Nephron progenitor cell (in vitro differentiated cells): ENCODE measurements at regions not wholly inside any gene's neighbourhood (a gene's known extent, or its start where the extent isn't known, plus 50 kb on each side); places are given as distances from the start of the nearest gene placed in this dataset.

Experiments
- DNase-seq: peaks from one replicate; pipeline ENCODE4 v3.0.0; 2021
- H3K27ac Mint-ChIP-seq: 2 replicates; pipeline ENCODE4 v1.8.0; 2021; ENCODE audit warnings: mild to moderate bottlenecking, moderate library complexity, mixed read lengths
- H3K27me3 Mint-ChIP-seq: 2 replicates; pipeline ENCODE4 v1.8.0; 2021; ENCODE audit warnings: mild to moderate bottlenecking, low read depth, mixed read lengths; ENCODE audit not compliant: poor library complexity
- H3K36me3 Mint-ChIP-seq: 2 replicates; pipeline ENCODE4 v1.8.0; 2021; ENCODE audit warnings: low read depth, mixed read lengths
- H3K4me1 Mint-ChIP-seq: 2 replicates; pipeline ENCODE4 v1.8.0; 2021; ENCODE audit warnings: mixed read lengths
- H3K4me3 Mint-ChIP-seq: 2 replicates; pipeline ENCODE4 v1.8.0; 2021; ENCODE audit warnings: mild to moderate bottlenecking, moderate library complexity, mixed read lengths
- H3K9me3 Mint-ChIP-seq: 2 replicates; pipeline ENCODE4 v1.8.0; 2021; ENCODE audit warnings: mild to moderate bottlenecking, moderate library complexity, mixed read lengths
- CTCF ChIP-seq: fragments of 200-600 bp; sonication (generic); IDR thresholded peaks from 2 replicates; pipeline ENCODE4 v1.5.0; 2021; ENCODE audit warnings: antibody characterized with exemption

- Mint-ChIP-seq H3K4me1 (peaks cover 57% of the 10 kb centered on the region), H3K4me3 (no peak overlapping the region), H3K36me3 (no peaks in the 10 kb centered on the region), H3K27ac (no peak overlapping the region), H3K9me3 (no peaks in the 10 kb centered on the region), H3K27me3 (peaks cover 60% of the 10 kb centered on the region)
- no peak for DNase-seq
- no peak for TF ChIP-seq CTCF
These were observed 197.7 kb upstream of the POU3F1 start for GRCh38 chr1:38244218-38244845.

- Mint-ChIP-seq H3K4me1 (peaks cover 45% of the 10 kb centered on the region), H3K27me3 (peaks cover 49% of the 10 kb centered on the region), H3K4me3 (no peak overlapping the region), H3K27ac (no peak overlapping the region), H3K36me3 (no peaks in the 10 kb centered on the region), H3K9me3 (no peaks in the 10 kb centered on the region)
- no peak for DNase-seq
- no peak for TF ChIP-seq CTCF
These were observed 196.5 kb upstream of the POU3F1 start for GRCh38 chr1:38243106-38243505.

- DNase-seq = no peak
- Mint-ChIP-seq H3K9me3 (no peaks in the 10 kb centered on the region), H3K27ac (no peak overlapping the region), H3K4me1 (peaks cover 39% of the 10 kb centered on the region), H3K4me3 (no peak overlapping the region), H3K36me3 (no peaks in the 10 kb centered on the region), H3K27me3 (peaks cover 43% of the 10 kb centered on the region)
- no peak for TF ChIP-seq CTCF
These were observed 195.9 kb upstream of the POU3F1 start for GRCh38 chr1:38242506-38242905.

- Mint-ChIP-seq H3K36me3 (no peaks in the 10 kb centered on the region), H3K9me3 (no peaks in the 10 kb centered on the region), H3K27ac (no peak overlapping the region), H3K27me3 (peaks cover 43% of the 10 kb centered on the region), H3K4me3 (no peak overlapping the region), H3K4me1 (peaks cover 32% of the 10 kb centered on the region)
- no peak for DNase-seq
- no peak for TF ChIP-seq CTCF
These were observed 195.2 kb upstream of the POU3F1 start for GRCh38 chr1:38241594-38242334.

- DNase-seq = no peak
- Mint-ChIP-seq H3K27me3 (peaks cover 46% of the 10 kb centered on the region), H3K27ac (no peak overlapping the region), H3K4me1 (peaks cover 25% of the 10 kb centered on the region), H3K36me3 (no peaks in the 10 kb centered on the region), H3K9me3 (no peaks in the 10 kb centered on the region), H3K4me3 (no peak overlapping the region)
- no peak for TF ChIP-seq CTCF
These were observed 194.0 kb upstream of the POU3F1 start for GRCh38 chr1:38240618-38241017.
